Naive thymus-derived CD8-positive, alpha-beta T cell (primary cell): ENCODE measurements at regions not wholly inside any gene's neighbourhood (a gene's known extent, or its start where the extent isn't known, plus 50 kb on each side); places are given as distances from the start of the nearest gene placed in this dataset.
"Not testable (repeated sequence)": the region's sequence is repeated elsewhere in the genome, so short reads cannot be mapped to it uniquely, and the experiment has no call there.

Experiments
- ATAC-seq, 2 donors: fragments of 150-1000 bp; cut with Tn5 transposase in 1 of 2; sonication (Bioruptor Pico), chemical (Tn5 transposase) in 1 of 2; 1 replicate in 1 of 2; 2 replicates in 1 of 2; pipeline ENCODE4 v1.10.0; 2021; ENCODE audit warnings: mild to moderate bottlenecking in 2 of 2, moderate library complexity in 2 of 2
- POLR2A ChIA-PET: fragments of 350-600 bp; sonication (Branson Sonifier 250); formaldehyde crosslinking; loops from one replicate; lab custom pipeline; 2021; ENCODE audit warnings: antibody characterized with exemption; lab: Charles Lee
- DNase-seq, 10 donors: peaks; one replicate each; pipeline versions ENCODE4 v3.0.0 to v3.0.0-alpha.2; 2020 to 2022
- H3K27ac Mint-ChIP-seq, 10 donors: one replicate each; pipeline ENCODE4 v1.8.0; 2020 to 2022; ENCODE audit warnings: mild to moderate bottlenecking in 10 of 10, mixed read lengths in 10 of 10, moderate library complexity in 4 of 10, inconsistent platforms in 1 of 10
- H3K27me3 Mint-ChIP-seq, 5 donors: one replicate each; pipeline ENCODE4 v1.8.0; 2021 to 2022; ENCODE audit warnings: mixed read lengths in 5 of 5
- H3K36me3 Mint-ChIP-seq, 3 donors: one replicate each; pipeline ENCODE4 v1.8.0; 2020 to 2022; ENCODE audit warnings: mixed read lengths in 3 of 3, mild to moderate bottlenecking in 2 of 3, inconsistent platforms in 1 of 3
- H3K4me1 Mint-ChIP-seq, 4 donors: one replicate each; pipeline ENCODE4 v1.8.0; 2021 to 2022; ENCODE audit warnings: mixed read lengths in 4 of 4
- H3K4me3 Mint-ChIP-seq, 10 donors: one replicate each; pipeline ENCODE4 v1.8.0; 2020 to 2022; ENCODE audit warnings: mild to moderate bottlenecking in 10 of 10, mixed read lengths in 10 of 10, moderate library complexity in 6 of 10, inconsistent platforms in 1 of 10
- H3K9me3 Mint-ChIP-seq, 9 donors: one replicate each; pipeline ENCODE4 v1.8.0; 2020 to 2022; ENCODE audit warnings: mixed read lengths in 9 of 9, mild to moderate bottlenecking in 3 of 9, inconsistent platforms in 1 of 9, moderate library complexity in 1 of 9

- ATAC-seq (no peak), DNase-seq (no peak)
- POLR2A ChIA-PET, result no interaction called here
- Mint-ChIP-seq H3K36me3 (no peaks in the 10 kb centered on the region), H3K4me1 (no peaks in the 10 kb centered on the region), H3K4me3 (no peak overlapping the region), H3K27ac (no peak overlapping the region), H3K27me3 (peaks cover 1 to 14% (median 5%) of the 10 kb centered on the region in 5 donors), H3K9me3 (no peaks in the 10 kb centered on the region)
Measured at GRCh38 chr15:62505762-62506161, 340.7 kb upstream of the C2CD4B start.

DNA sequence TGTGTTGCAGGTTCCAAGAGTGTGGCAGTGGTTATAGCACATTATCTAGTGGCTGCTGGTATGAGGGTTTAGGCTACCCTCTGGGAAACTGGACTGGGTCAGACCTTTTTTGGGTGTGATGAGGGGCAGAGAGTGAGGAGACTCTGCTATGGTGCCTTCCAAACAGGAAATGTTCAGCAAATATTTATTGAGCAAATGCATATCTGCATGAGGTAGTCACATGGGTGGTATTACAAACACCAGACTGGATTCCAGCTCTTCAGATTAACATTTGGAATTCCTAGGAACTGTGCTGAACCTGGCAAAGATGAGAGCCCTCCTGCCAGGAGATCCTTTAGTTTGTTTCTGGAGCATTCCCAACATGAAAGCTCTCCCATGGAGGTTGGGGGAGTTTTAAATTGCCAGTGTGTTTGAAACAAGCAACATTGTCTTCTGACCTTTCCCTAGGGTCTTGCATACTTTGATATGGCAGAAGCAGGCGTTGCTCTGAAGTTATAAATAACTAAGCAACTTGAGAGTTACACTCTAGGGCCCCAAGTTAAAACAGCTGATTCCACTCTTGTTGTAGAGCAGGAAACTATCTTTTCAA lies 341.2 kb upstream of the C2CD4B start:
- H3K4me3 Mint-ChIP-seq, result no peak overlapping the region
- DNase-seq (no peak), ATAC-seq (no peak)
- no peak overlapping the region for H3K27ac Mint-ChIP-seq
- POLR2A ChIA-PET, result no interaction called here
- no peaks in the 10 kb centered on the region for H3K36me3 Mint-ChIP-seq
- H3K27me3 Mint-ChIP-seq, result peaks cover 3 to 18% (median 5%) of the 10 kb centered on the region in 5 donors
- H3K9me3 Mint-ChIP-seq, result no peaks in the 10 kb centered on the region
- H3K4me1 Mint-ChIP-seq, result no peaks in the 10 kb centered on the region

DNA sequence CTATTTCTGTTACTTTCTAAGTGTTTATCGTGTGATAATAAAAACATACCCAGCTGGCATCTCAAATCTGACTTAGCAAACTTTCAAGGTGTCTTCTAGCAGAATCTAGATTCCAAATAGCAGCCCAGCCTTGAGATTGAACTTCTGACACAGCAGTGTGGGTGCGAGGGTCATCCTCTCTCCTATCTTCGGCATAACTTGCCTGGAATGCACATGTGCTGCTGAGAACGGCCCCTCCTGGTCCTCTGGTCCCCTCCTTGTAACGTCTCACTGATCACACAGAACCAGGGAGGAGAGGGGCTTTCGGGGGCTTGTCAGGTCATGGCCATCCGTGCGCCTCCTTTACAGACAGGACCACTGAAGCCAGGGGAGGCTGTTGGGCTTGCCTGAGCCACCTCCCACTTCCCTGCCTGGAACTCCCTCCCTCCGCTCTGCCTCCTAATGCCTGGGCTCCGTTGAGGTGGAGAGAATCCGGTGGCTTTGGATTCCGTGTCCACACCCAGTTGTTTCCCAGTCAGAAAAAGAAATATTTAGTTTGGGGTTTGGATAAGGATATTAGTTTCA lies 344.4 kb upstream of the C2CD4B start:
- Mint-ChIP-seq H3K4me1 (no peaks in the 10 kb centered on the region), H3K27ac (no peak overlapping the region), H3K4me3 (no peak overlapping the region), H3K36me3 (no peaks in the 10 kb centered on the region), H3K27me3 (peaks cover 5 to 30% (median 13%) of the 10 kb centered on the region in 5 donors), H3K9me3 (no peaks in the 10 kb centered on the region)
- ATAC-seq (no peak), DNase-seq (no peak)
- POLR2A ChIA-PET, result no interaction called here

- H3K4me1 Mint-ChIP-seq, result no peaks in the 10 kb centered on the region
- POLR2A ChIA-PET, result no interaction called here
- H3K9me3 Mint-ChIP-seq, result no peaks in the 10 kb centered on the region
- no peak overlapping the region for H3K4me3 Mint-ChIP-seq
- no peak overlapping the region for H3K27ac Mint-ChIP-seq
- no peak for ATAC-seq
- H3K27me3 Mint-ChIP-seq, result peaks cover 4 to 41% (median 18%) of the 10 kb centered on the region in 5 donors
- H3K36me3 Mint-ChIP-seq, result no peaks in the 10 kb centered on the region
- no peak for DNase-seq
Measured at GRCh38 chr15:62510791-62511190, 345.7 kb upstream of the C2CD4B start.

GRCh38 chr15:62512904-62513303 lies 347.8 kb upstream of the C2CD4B start:
- POLR2A ChIA-PET, result no interaction called here
- Mint-ChIP-seq H3K27me3 (peaks cover 4 to 54% (median 21%) of the 10 kb centered on the region in 5 donors), H3K4me1 (no peaks in the 10 kb centered on the region), H3K9me3 (no peaks in the 10 kb centered on the region), H3K27ac (no peak overlapping the region), H3K36me3 (no peaks in the 10 kb centered on the region), H3K4me3 (no peak overlapping the region)
- DNase-seq, result no peak
- no peak for ATAC-seq

DNA sequence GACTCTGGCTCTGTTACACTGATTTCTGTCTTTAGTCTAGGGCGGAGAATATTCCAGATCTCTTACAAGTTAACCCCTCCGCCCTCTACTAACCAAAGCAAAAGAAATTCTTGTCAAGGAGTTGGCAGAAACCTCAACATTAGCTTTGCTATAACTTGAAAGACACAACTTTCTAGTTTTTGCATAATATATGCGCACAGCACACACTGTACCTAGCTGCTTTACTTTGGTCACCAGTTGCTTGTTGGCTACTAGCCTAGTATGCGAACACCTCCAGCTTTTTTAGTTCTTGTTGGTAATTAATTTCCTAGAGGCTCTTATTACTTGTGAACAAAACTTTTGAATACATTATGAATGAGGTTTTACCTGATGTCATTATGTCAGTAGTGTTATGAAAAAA lies 348.8 kb upstream of the C2CD4B start:
- POLR2A ChIA-PET, result interaction anchor here (0.5 kb wide), 1 partner anchor 19 kb away, joined by 5 read pairs; no protein-coding TSS in a partner anchor
- H3K9me3 Mint-ChIP-seq, result no peaks in the 10 kb centered on the region
- H3K27ac Mint-ChIP-seq, result no peak overlapping the region
- H3K4me1 Mint-ChIP-seq, result no peaks in the 10 kb centered on the region
- peaks cover 4 to 54% (median 23%) of the 10 kb centered on the region in 5 donors for H3K27me3 Mint-ChIP-seq
- ATAC-seq (no peak), DNase-seq (no peak)
- H3K4me3 Mint-ChIP-seq, result no peak overlapping the region
- no peaks in the 10 kb centered on the region for H3K36me3 Mint-ChIP-seq

DNA sequence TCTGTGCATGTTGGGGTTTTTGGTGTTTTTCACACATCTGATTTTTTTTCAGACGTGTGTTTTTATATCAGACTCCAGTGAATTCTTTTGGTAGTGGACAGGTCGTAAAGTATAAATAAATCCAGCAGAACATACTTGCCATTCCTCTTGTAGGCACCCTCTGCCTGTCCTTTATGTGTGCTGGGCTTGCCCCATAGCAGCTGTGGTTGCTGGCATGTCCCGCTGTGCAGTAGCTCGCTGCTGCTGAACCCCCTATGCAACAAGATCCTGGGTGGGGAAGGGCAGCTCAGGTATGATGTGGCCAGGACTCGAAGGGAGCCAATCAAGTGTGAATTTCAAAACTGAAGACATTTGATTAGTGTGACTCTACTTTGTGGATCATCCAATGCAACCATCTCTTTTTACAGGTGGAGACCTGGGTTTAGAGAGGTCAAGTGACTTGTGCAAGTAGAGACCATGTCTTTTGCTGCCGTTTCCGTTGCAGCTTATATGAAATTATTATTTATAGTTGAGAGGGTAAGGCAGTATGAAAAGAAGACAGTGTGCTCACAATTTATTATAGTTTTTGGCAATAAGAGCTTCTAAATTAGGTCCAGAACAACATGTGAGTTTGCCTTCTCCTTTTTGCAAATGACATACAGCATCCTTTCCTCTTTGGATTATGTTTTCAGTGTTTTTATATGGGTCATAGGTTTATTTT lies 350.8 kb upstream of the C2CD4B start:
- H3K9me3 Mint-ChIP-seq, result no peaks in the 10 kb centered on the region
- no peaks in the 10 kb centered on the region for H3K4me1 Mint-ChIP-seq
- POLR2A ChIA-PET, result no interaction called here
- H3K4me3 Mint-ChIP-seq, result no peak overlapping the region
- H3K36me3 Mint-ChIP-seq, result no peaks in the 10 kb centered on the region
- peaks cover 5 to 62% (median 22%) of the 10 kb centered on the region in 5 donors for H3K27me3 Mint-ChIP-seq
- H3K27ac Mint-ChIP-seq, result no peak overlapping the region
- ATAC-seq (no peak), DNase-seq (no peak)

GRCh38 chr15:62517541-62517940 lies 352.5 kb upstream of the C2CD4B start:
- Mint-ChIP-seq H3K27me3 (peaks cover 8 to 72% (median 16%) of the 10 kb centered on the region in 5 donors), H3K9me3 (no peaks in the 10 kb centered on the region), H3K4me3 (no peak overlapping the region), H3K4me1 (no peaks in the 10 kb centered on the region), H3K36me3 (no peaks in the 10 kb centered on the region), H3K27ac (no peak overlapping the region)
- ATAC-seq (no peak), DNase-seq (no peak)
- POLR2A ChIA-PET, result no interaction called here

DNA sequence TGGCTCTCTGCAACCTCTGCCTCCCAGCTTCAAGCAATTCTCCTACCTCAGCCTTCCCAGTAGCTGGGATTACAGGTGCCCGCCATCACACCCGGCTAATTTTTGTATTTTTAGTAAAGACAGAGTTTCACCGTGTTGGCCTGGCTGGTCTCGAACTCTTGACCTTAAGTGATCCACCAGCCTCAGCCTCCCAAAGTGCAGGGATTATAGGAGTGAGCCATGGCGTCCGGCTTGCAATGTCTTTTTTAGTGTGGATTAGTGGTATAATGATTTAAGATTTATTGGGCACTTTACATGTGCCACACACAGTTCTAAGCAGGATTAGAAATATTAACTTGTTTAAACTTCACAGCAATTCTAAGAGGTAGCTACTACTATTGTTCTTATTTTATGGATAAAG lies 353.6 kb upstream of the C2CD4B start:
- H3K36me3 Mint-ChIP-seq, H3K27ac Mint-ChIP-seq, ATAC-seq, POLR2A ChIA-PET, H3K9me3 Mint-ChIP-seq, H3K4me1 Mint-ChIP-seq, H3K4me3 Mint-ChIP-seq, DNase-seq: not testable (repeated sequence)
- H3K27me3 Mint-ChIP-seq, result peaks cover 6 to 60% (median 16%) of the 10 kb centered on the region in 5 donors

DNA sequence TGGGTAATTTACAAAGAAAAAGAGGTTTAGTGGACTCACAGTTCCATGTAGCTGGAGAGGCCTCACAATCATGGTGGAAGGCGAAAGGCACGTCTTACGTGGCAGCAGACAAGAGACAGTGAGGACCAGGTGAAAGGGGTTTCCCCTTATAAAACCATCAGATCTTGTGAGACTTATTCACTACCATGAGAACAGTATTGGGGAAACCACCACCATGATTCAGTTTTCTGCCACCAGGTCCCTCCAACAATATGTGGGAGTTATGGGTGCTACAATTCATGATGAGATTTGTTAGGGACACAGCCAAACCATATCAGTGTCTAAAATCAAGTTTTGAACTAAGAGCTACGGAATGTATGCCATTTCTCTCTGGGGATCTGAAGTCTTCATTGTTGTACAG lies 354.8 kb upstream of the C2CD4B start:
- DNase-seq (no peak), ATAC-seq (no peak)
- H3K4me3 Mint-ChIP-seq, result no peak overlapping the region
- peaks cover 6 to 49% (median 16%) of the 10 kb centered on the region in 5 donors for H3K27me3 Mint-ChIP-seq
- no peaks in the 10 kb centered on the region for H3K4me1 Mint-ChIP-seq
- H3K27ac Mint-ChIP-seq, result no peak overlapping the region
- no peaks in the 10 kb centered on the region for H3K9me3 Mint-ChIP-seq
- POLR2A ChIA-PET, result no interaction called here
- H3K36me3 Mint-ChIP-seq, result no peaks in the 10 kb centered on the region

DNA sequence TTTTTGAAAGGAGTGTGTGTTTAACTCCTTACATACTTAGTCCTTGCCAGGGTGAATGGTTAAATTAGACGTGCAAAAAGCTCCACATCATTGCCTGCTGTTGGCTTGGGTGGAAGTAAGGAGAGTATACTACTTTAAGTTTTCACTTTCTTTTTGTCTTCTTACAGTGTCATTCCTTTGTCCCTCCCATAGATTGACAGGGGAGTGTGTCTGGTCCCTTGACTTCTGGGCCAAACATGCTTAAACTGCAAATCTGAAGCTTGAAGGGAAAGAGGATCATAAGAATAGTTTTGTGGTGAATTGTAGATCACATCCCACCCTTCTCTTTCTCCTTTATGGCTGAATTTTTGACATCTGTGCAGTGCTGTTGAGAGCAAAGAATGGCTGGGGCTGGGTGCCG lies 355.8 kb upstream of the C2CD4B start:
- DNase-seq (no peak), ATAC-seq (no peak)
- Mint-ChIP-seq H3K27ac (no peak overlapping the region), H3K9me3 (no peaks in the 10 kb centered on the region), H3K27me3 (peaks cover 6 to 40% (median 16%) of the 10 kb centered on the region in 5 donors), H3K4me1 (no peaks in the 10 kb centered on the region), H3K36me3 (no peaks in the 10 kb centered on the region), H3K4me3 (no peak overlapping the region)
- POLR2A ChIA-PET, result no interaction called here

- Mint-ChIP-seq H3K9me3 (no peaks in the 10 kb centered on the region), H3K36me3 (no peaks in the 10 kb centered on the region), H3K27me3 (peaks cover 6 to 38% (median 19%) of the 10 kb centered on the region in 5 donors), H3K4me1 (no peaks in the 10 kb centered on the region), H3K4me3 (no peak overlapping the region), H3K27ac (no peak overlapping the region)
- ATAC-seq (no peak), DNase-seq (no peak)
- POLR2A ChIA-PET, result no interaction called here
Measured at GRCh38 chr15:62521396-62521795, 356.3 kb upstream of the C2CD4B start.

GRCh38 chr15:62524848-62525247 lies 359.8 kb upstream of the C2CD4B start:
- no peaks in the 10 kb centered on the region for H3K9me3 Mint-ChIP-seq
- H3K27ac Mint-ChIP-seq, result no peak overlapping the region
- no peaks in the 10 kb centered on the region for H3K36me3 Mint-ChIP-seq
- ATAC-seq (no peak), DNase-seq (no peak)
- POLR2A ChIA-PET, result no interaction called here
- H3K27me3 Mint-ChIP-seq, result peaks cover 7 to 29% (median 10%) of the 10 kb centered on the region in 5 donors
- no peak overlapping the region for H3K4me3 Mint-ChIP-seq
- H3K4me1 Mint-ChIP-seq, result no peaks in the 10 kb centered on the region
